ENCODE measurements at regions not wholly inside any gene's neighbourhood (a gene's known extent, or its start where the extent isn't known, plus 50 kb on each side); places are given as distances from the start of the nearest gene placed in this dataset.

DNA sequence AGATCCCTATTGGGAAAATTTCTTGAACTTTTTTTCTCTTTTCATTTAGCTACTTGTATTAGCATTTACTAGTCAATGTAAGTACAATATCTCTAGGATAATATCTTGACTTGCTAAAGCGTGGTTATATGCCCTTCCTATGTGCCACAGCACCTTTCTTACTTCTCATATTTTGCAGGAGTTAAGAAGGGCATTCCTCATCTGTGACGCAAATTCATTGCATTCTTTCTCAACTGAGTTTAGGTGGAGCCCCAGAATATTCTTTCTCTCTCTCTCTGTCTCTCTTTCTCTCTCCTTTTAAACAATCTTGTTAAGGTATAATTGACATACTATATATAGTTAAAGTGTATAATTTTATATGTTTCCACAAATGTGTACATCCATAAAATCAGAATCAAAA lies 266.1 kb downstream of the RAB38 start:
- TF ChIP-seq, protein P1, sequence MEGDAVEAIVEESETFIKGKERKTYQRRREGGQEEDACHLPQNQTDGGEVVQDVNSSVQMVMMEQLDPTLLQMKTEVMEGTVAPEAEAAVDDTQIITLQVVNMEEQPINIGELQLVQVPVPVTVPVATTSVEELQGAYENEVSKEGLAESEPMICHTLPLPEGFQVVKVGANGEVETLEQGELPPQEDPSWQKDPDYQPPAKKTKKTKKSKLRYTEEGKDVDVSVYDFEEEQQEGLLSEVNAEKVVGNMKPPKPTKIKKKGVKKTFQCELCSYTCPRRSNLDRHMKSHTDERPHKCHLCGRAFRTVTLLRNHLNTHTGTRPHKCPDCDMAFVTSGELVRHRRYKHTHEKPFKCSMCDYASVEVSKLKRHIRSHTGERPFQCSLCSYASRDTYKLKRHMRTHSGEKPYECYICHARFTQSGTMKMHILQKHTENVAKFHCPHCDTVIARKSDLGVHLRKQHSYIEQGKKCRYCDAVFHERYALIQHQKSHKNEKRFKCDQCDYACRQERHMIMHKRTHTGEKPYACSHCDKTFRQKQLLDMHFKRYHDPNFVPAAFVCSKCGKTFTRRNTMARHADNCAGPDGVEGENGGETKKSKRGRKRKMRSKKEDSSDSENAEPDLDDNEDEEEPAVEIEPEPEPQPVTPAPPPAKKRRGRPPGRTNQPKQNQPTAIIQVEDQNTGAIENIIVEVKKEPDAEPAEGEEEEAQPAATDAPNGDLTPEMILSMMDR (conservative IDR thresholded peaks at IDR 0.05; ENCODE audit: low read length) = no peak
- no peak for TF ChIP-seq EZH2phosphoT487 (IDR thresholded peaks at IDR 0.05; ENCODE audit: borderline replicate concordance)
